22Rv1 (cell line): ENCODE measurements at regions not wholly inside any gene's neighbourhood (a gene's known extent, or its start where the extent isn't known, plus 50 kb on each side); places are given as distances from the start of the nearest gene placed in this dataset.

Experiments used
- ZFX ChIP-seq: fragments of 450-650 bp; IDR thresholded peaks from 2 replicates; pipeline ENCODE4 v1.6.1; 2017; ENCODE audit warnings: antibody characterized with exemption, borderline replicate concordance
- TF ChIP-seq, protein P1 (sequence below): fragments of 450-650 bp; IDR thresholded peaks from 2 replicates; pipeline ENCODE4 v1.5.1; 2017; ENCODE audit warnings: mild to moderate bottlenecking

DNA sequence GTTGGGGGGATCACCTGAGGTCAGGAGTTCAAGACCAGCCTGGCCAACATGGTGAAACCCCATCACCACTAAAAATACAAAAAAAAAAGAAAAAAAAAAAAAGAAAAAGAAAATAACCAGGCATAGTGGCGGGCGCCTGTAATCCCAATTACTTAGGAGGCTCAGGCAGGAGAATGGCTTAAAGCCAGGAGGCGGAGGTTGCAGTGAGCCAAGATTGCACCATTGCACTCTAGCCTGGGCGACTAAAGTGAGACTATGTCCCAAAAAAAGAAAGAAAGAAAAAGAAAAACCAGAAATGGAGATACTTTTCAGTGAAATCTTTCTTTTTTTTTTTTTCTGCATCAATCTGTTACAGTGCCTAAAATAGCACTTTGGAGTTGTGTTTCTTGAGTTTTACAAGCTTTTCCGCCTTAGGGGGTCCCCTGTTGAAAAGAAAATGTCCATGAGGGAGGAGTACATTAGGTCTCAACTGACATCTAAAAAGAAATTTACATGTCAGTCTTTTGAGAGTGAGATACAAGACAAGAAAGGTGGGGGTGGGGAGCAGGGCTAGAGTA is 82.9 kb upstream of the VASH1 start:
- TF ChIP-seq, protein P1, sequence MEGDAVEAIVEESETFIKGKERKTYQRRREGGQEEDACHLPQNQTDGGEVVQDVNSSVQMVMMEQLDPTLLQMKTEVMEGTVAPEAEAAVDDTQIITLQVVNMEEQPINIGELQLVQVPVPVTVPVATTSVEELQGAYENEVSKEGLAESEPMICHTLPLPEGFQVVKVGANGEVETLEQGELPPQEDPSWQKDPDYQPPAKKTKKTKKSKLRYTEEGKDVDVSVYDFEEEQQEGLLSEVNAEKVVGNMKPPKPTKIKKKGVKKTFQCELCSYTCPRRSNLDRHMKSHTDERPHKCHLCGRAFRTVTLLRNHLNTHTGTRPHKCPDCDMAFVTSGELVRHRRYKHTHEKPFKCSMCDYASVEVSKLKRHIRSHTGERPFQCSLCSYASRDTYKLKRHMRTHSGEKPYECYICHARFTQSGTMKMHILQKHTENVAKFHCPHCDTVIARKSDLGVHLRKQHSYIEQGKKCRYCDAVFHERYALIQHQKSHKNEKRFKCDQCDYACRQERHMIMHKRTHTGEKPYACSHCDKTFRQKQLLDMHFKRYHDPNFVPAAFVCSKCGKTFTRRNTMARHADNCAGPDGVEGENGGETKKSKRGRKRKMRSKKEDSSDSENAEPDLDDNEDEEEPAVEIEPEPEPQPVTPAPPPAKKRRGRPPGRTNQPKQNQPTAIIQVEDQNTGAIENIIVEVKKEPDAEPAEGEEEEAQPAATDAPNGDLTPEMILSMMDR: no peak
- TF ChIP-seq ZFX: no peak
